Mesenchymal stem cell (in vitro differentiated cells and primary cell): ENCODE measurements at regions not wholly inside any gene's neighbourhood (a gene's known extent, or its start where the extent isn't known, plus 50 kb on each side); places are given as distances from the start of the nearest gene placed in this dataset.

ENCODE experiments used
- DNase-seq: peaks from one replicate; pipeline ENCODE4 v3.0.0-alpha.2; 2013
- H2AFZ ChIP-seq: one replicate; pipeline ENCODE4 v1.6.1; 2013; ENCODE audit warnings: low read depth, mild to moderate bottlenecking, control low read depth, inconsistent platforms, low read length, moderate library complexity
- H2AK5ac ChIP-seq: 2 replicates; pipeline ENCODE4 v1.6.1; 2013; ENCODE audit warnings: low read length, moderate library complexity, mild to moderate bottlenecking, inconsistent platforms; ENCODE audit not compliant: severe bottlenecking
- H2BK120ac ChIP-seq: one replicate; pipeline ENCODE4 v1.6.1; 2013; ENCODE audit warnings: low read depth, mild to moderate bottlenecking, inconsistent platforms, low read length, moderate library complexity
- H2BK12ac ChIP-seq, 2 experiments: one replicate each; pipeline ENCODE4 v1.6.1; 2013; ENCODE audit warnings: inconsistent platforms in 2 of 2, low read length in 2 of 2, mild to moderate bottlenecking in 2 of 2, moderate library complexity in 2 of 2, control low read depth in 1 of 2
- H2BK15ac ChIP-seq: one replicate; pipeline ENCODE4 v1.6.1; 2013; ENCODE audit warnings: mild to moderate bottlenecking, low read depth, inconsistent platforms; ENCODE audit not compliant: poor library complexity, severe bottlenecking
- H2BK5ac ChIP-seq: 2 replicates; pipeline ENCODE4 v1.6.1; 2013; ENCODE audit warnings: low read depth, mild to moderate bottlenecking, low read length, control low read depth, inconsistent platforms; ENCODE audit not compliant: poor library complexity, severe bottlenecking
- H3K14ac ChIP-seq, 2 experiments: one replicate each; pipeline ENCODE4 v1.6.1; 2013; ENCODE audit warnings: inconsistent platforms in 2 of 2, low read length in 2 of 2, control low read depth in 1 of 2, mild to moderate bottlenecking in 1 of 2, moderate library complexity in 1 of 2
- H3K18ac ChIP-seq, 2 experiments: one replicate each; pipeline ENCODE4 v1.6.1; 2013; ENCODE audit warnings: inconsistent platforms in 2 of 2, low read length in 2 of 2, control low read depth in 1 of 2, low read depth in 1 of 2, mild to moderate bottlenecking in 1 of 2
- H3K23ac ChIP-seq, 2 experiments: one replicate each; pipeline ENCODE4 v1.6.1; 2013; ENCODE audit warnings: inconsistent platforms in 2 of 2, low read length in 2 of 2, mild to moderate bottlenecking in 2 of 2, moderate library complexity in 2 of 2, control low read depth in 1 of 2
- H3K27ac ChIP-seq: 2 replicates; pipeline ENCODE4 v1.5.1; 2013; ENCODE audit warnings: mild to moderate bottlenecking, moderate library complexity, low read length, control low read depth, inconsistent platforms; ENCODE audit not compliant: poor library complexity, severe bottlenecking
- H3K27me3 ChIP-seq, 2 experiments: 2 replicates each; pipeline versions ENCODE4 v1.6.1 to v1.7.0; 2013; ENCODE audit warnings: low read length in 2 of 2, mild to moderate bottlenecking in 2 of 2, moderate library complexity in 2 of 2, control low read depth in 1 of 2, inconsistent platforms in 1 of 2; ENCODE audit not compliant: control insufficient read depth in 1 of 2, insufficient read depth in 1 of 2
- H3K36me3 ChIP-seq, 2 experiments: 2 replicates each; pipeline versions ENCODE4 v1.6.1 to v1.7.0; 2013; ENCODE audit warnings: low read length in 2 of 2, control low read depth in 1 of 2, inconsistent platforms in 1 of 2, low read depth in 1 of 2, mild to moderate bottlenecking in 1 of 2; ENCODE audit not compliant: insufficient read depth in 2 of 2, control insufficient read depth in 1 of 2
- H3K4ac ChIP-seq, 2 experiments: one replicate each; pipeline ENCODE4 v1.6.1; 2013; ENCODE audit warnings: inconsistent platforms in 2 of 2, low read length in 2 of 2, mild to moderate bottlenecking in 2 of 2, moderate library complexity in 2 of 2, control low read depth in 1 of 2, low read depth in 1 of 2
- H3K4me1 ChIP-seq: 2 replicates; pipeline ENCODE4 v1.6.1; 2013; ENCODE audit warnings: low read depth, low read length, control low read depth; ENCODE audit not compliant: control insufficient read depth, insufficient read depth
- H3K4me2 ChIP-seq: 2 replicates; pipeline ENCODE4 v1.6.1; 2013; ENCODE audit warnings: low read length, mild to moderate bottlenecking, inconsistent platforms; ENCODE audit not compliant: poor library complexity, severe bottlenecking
- H3K4me3 ChIP-seq, 2 experiments: 2 replicates each; pipeline versions ENCODE4 v1.5.1 to v1.7.0; 2013; ENCODE audit warnings: low read length in 2 of 2, mild to moderate bottlenecking in 2 of 2, control low read depth in 1 of 2, low read depth in 1 of 2; ENCODE audit not compliant: insufficient read depth in 1 of 2
- H3K79me1 ChIP-seq: replicated peaks from 2 replicates; pipeline ENCODE4 v1.6.1; 2013; ENCODE audit warnings: mild to moderate bottlenecking, control low read depth, low read length, inconsistent platforms; ENCODE audit not compliant: poor library complexity, severe bottlenecking
- H3K9ac ChIP-seq: 2 replicates; pipeline ENCODE4 v1.7.0; 2013; ENCODE audit warnings: mild to moderate bottlenecking, low read length, moderate library complexity
- H3K9me3 ChIP-seq: 2 replicates; pipeline ENCODE4 v1.7.0; 2013; ENCODE audit warnings: mild to moderate bottlenecking, low read length; ENCODE audit not compliant: control insufficient read depth
- H4K8ac ChIP-seq: one replicate; pipeline ENCODE4 v1.6.1; 2013; ENCODE audit warnings: inconsistent platforms, mild to moderate bottlenecking, low read length, moderate library complexity
- H4K91ac ChIP-seq: one replicate; pipeline ENCODE4 v1.6.1; 2013; ENCODE audit warnings: mild to moderate bottlenecking, low read length, inconsistent platforms
- WGBS: methylation state at CpG from one replicate; pipeline ENCODE4 v1.1.7; 2013; ENCODE audit warnings: mixed read lengths; 5-methylcytosine and 5-hydroxymethylcytosine counted together

GRCh38 chr7:155377071-155377837 lies 79.6 kb downstream of the INSIG1 start:
- Histone ChIP-seq H2BK12ac (no peak overlapping the region), H2BK5ac (no peak overlapping the region), H2BK120ac (no peak overlapping the region), H2BK15ac (no peak overlapping the region), H3K4me3 (peak overlapping the region in 1 of 2 experiments; percentile 51), H3K23ac (no peak overlapping the region), H2AK5ac (no peak overlapping the region), H2AFZ (no peak overlapping the region), H3K36me3 (no peaks in the 10 kb centered on the region), H3K27ac (no peak overlapping the region), H4K8ac (no peak overlapping the region), H3K27me3 (peaks cover 99 to 100% of the 10 kb centered on the region in 2 experiments), H3K9me3 (peaks cover 5% of the 10 kb centered on the region), H3K18ac (no peak overlapping the region), H3K14ac (no peak overlapping the region), H3K9ac (no peak overlapping the region), H3K4ac (no peak overlapping the region), H3K4me1 (peaks cover 48% of the 10 kb centered on the region), H3K79me1 (no peaks in the 10 kb centered on the region), H4K91ac (no peak overlapping the region), H3K4me2 (peak overlapping the region; percentile 59)
- WGBS, result 5% methylated on average over 10 of the region's 13 CpGs
- DNase-seq, result no peak

GRCh38 chr7:155377838-155378579 lies 79.9 kb upstream of the EN2 start:
- H3K27ac ChIP-seq, result no peak overlapping the region
- H2BK5ac ChIP-seq, result no peak overlapping the region
- peaks cover 5% of the 10 kb centered on the region for H3K9me3 ChIP-seq
- peak overlapping the region in 1 of 2 experiments; percentile 51 for H3K4me3 ChIP-seq
- 4% methylated on average over 45 of the region's 45 CpGs for WGBS
- no peak overlapping the region for H4K91ac ChIP-seq
- DNase-seq, result peak; percentile 22
- no peak overlapping the region for H3K4ac ChIP-seq
- peaks cover 45% of the 10 kb centered on the region for H3K4me1 ChIP-seq
- H3K14ac ChIP-seq, result no peak overlapping the region
- no peak overlapping the region for H2AFZ ChIP-seq
- no peak overlapping the region for H2BK12ac ChIP-seq
- H4K8ac ChIP-seq, result no peak overlapping the region
- no peak overlapping the region for H3K23ac ChIP-seq
- no peak overlapping the region for H3K18ac ChIP-seq
- no peaks in the 10 kb centered on the region for H3K79me1 ChIP-seq
- no peak overlapping the region for H2AK5ac ChIP-seq
- peak overlapping the region; percentile 59 for H3K4me2 ChIP-seq
- no peak overlapping the region for H3K9ac ChIP-seq
- no peaks in the 10 kb centered on the region for H3K36me3 ChIP-seq
- no peak overlapping the region for H2BK15ac ChIP-seq
- H2BK120ac ChIP-seq, result no peak overlapping the region
- H3K27me3 ChIP-seq, result peaks cover 99 to 100% of the 10 kb centered on the region in 2 experiments

DNA sequence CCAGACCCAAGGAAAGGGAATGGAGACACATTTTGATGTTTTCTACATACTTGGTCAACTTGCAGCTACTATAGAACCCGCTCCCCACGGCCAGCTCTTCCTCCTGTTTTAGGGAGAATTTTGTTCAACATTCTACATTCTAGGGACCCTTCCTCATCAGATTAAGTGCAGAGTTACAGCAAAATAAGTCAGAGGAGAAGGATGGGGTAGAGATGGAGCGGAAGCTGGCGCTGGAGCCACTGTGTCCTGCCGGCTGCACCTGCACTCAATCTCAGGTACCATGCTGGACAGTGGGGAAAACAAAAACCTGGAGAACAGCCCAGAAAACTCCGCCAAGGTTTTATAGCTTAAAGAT lies 79.4 kb upstream of the EN2 start:
- H3K27ac ChIP-seq, result no peak overlapping the region
- WGBS, result 19% methylated on average over 4 of the region's 6 CpGs
- H2BK12ac ChIP-seq, result no peak overlapping the region
- H2BK5ac ChIP-seq, result no peak overlapping the region
- peaks cover 42% of the 10 kb centered on the region for H3K4me1 ChIP-seq
- no peak overlapping the region for H2BK120ac ChIP-seq
- H3K9ac ChIP-seq, result no peak overlapping the region
- H3K79me1 ChIP-seq, result no peaks in the 10 kb centered on the region
- no peak overlapping the region for H4K8ac ChIP-seq
- DNase-seq, result no peak
- H3K14ac ChIP-seq, result no peak overlapping the region
- H3K23ac ChIP-seq, result no peak overlapping the region
- H3K4ac ChIP-seq, result no peak overlapping the region
- no peak overlapping the region for H2AFZ ChIP-seq
- no peaks in the 10 kb centered on the region for H3K36me3 ChIP-seq
- peaks cover 5% of the 10 kb centered on the region for H3K9me3 ChIP-seq
- H2AK5ac ChIP-seq, result no peak overlapping the region
- H3K18ac ChIP-seq, result no peak overlapping the region
- H3K27me3 ChIP-seq, result peaks cover 99 to 100% of the 10 kb centered on the region in 2 experiments
- H4K91ac ChIP-seq, result no peak overlapping the region
- H3K4me3 ChIP-seq, result no peak overlapping the region
- H3K4me2 ChIP-seq, result no peak overlapping the region
- no peak overlapping the region for H2BK15ac ChIP-seq
